Panc1 (cell line): ENCODE measurements at regions not wholly inside any gene's neighbourhood (a gene's known extent, or its start where the extent isn't known, plus 50 kb on each side); places are given as distances from the start of the nearest gene placed in this dataset.
"Not testable (repeated sequence)": the region's sequence is repeated elsewhere in the genome, so short reads cannot be mapped to it uniquely, and the experiment has no call there.

Source experiments
- CTCF ChIP-seq: fragments of 450-650 bp; IDR thresholded peaks from 2 replicates; pipeline ENCODE4 v1.5.1; 2017; ENCODE audit warnings: mild to moderate bottlenecking
- REST ChIP-seq, 2 experiments: IDR thresholded peaks; 2 replicates each; pipeline ENCODE4 v1.6.1; 2011 to 2012; ENCODE audit warnings: low read depth in 2 of 2, control low read depth in 1 of 2, low read length in 1 of 2, mild to moderate bottlenecking in 1 of 2, moderate library complexity in 1 of 2; ENCODE audit not compliant: insufficient read depth in 1 of 2

GRCh38 chr2:87512864-87513530, 234.9 kb upstream of the PLGLB2 start:
- not testable (repeated sequence) for TF ChIP-seq CTCF; REST (IDR thresholded peaks at IDR 0.05; ENCODE audit: insufficient read depth in 1 of 2, low read depth in 2 of 2, low read length in 1 of 2)
